GM13976 (cell line): ENCODE measurements at regions not wholly inside any gene's neighbourhood (a gene's known extent, or its start where the extent isn't known, plus 50 kb on each side); places are given as distances from the start of the nearest gene placed in this dataset.

Source experiments
- DNase-seq: peaks from one replicate; pipeline ENCODE4 v3.0.0; 2012; ENCODE audit warnings: low spot score
- in situ Hi-C: fragments of 300-500 bp; cut with MboI; formaldehyde crosslinking; loops from one replicate; pipeline ENCODE4 v1.12.0; 2022; ENCODE audit warnings: low sequenced_read_pairs, mixed read lengths, inconsistent platforms; ENCODE audit not compliant: unreplicated experiment
- TF ChIP-seq, protein P1 (sequence below): IDR thresholded peaks from 2 replicates; pipeline ENCODE4 v1.5.1; 2012; ENCODE audit warnings: borderline replicate concordance, mild to moderate bottlenecking; ENCODE audit not compliant: insufficient read depth; ENCODE audit errors: extremely low read depth, missing control alignments, control extremely low read depth

DNA sequence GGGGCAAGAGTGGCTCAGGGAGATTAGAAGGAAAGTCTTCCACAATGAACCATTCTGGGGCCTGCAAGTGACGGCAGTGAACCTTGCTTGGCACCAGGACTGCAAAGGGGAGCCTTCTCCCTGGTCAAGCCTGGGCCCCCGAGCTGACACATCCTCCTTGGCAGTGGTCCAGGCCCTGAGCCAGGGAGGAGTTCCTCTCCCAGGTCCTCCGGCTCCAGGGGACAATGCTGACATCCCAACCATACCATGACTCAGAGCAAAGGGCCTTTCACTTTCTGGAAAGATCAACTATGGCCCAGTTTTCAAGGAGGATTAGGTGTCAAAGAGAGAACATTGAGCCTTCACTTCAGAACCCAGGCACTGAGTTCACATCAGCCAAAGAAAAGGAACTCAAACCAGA, 756.5 kb upstream of the TBX3 start:
- in situ Hi-C loops = no loop called here
- no peak for DNase-seq
- TF ChIP-seq, protein P1, sequence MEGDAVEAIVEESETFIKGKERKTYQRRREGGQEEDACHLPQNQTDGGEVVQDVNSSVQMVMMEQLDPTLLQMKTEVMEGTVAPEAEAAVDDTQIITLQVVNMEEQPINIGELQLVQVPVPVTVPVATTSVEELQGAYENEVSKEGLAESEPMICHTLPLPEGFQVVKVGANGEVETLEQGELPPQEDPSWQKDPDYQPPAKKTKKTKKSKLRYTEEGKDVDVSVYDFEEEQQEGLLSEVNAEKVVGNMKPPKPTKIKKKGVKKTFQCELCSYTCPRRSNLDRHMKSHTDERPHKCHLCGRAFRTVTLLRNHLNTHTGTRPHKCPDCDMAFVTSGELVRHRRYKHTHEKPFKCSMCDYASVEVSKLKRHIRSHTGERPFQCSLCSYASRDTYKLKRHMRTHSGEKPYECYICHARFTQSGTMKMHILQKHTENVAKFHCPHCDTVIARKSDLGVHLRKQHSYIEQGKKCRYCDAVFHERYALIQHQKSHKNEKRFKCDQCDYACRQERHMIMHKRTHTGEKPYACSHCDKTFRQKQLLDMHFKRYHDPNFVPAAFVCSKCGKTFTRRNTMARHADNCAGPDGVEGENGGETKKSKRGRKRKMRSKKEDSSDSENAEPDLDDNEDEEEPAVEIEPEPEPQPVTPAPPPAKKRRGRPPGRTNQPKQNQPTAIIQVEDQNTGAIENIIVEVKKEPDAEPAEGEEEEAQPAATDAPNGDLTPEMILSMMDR = no peak

DNA sequence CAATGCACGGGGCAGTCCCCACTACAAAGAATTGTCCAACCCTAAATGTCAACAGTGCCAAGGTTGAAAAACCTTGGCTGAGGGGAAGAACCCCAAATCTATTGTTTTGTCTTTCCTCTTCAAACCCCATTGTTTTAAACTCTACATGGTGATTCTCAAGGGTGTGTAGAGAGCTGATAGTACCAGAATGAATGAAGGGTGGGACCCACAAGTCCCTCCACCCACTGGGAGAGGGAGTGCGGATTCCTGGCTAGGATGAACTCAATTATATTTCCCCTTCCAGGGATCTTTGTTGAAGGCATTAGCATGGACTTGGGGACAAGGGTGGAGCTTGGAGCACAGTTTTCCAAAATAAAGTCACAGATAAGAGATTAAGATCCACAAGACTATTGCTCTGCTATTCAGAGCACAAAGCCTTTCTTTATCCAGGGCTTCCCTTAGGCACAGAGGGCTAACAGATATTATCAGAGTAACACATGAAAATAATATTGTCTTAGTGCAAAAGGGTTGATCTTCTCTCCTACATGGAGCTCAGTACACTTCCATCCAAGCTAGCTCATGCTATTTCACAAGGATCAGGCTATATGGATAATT, 755.1 kb upstream of the TBX3 start:
- in situ Hi-C loops = no loop called here
- no peak for DNase-seq
- TF ChIP-seq, protein P1 = no peak

DNA sequence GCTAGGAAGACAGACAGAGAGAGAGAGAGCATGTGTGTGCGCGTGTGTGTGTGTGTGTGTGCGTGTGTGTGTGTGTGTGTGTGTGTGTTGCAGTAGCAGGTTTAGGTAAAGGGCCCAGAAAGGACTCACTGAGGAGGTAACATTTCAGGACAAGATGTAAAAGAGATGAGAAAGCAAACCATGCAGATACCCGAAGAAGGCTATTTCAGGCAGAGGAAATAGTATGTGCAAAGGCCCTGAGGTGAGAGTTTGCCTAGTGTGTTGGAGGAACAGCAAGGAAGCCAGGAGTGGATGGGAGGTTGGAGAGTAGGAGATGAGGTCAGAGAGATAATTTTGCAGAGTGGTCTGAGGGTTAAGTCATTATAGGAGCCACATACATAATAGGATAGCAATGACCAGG, 754.3 kb upstream of the TBX3 start:
- DNase-seq = no peak
- in situ Hi-C loops = no loop called here
- TF ChIP-seq, protein P1 = no peak

DNA sequence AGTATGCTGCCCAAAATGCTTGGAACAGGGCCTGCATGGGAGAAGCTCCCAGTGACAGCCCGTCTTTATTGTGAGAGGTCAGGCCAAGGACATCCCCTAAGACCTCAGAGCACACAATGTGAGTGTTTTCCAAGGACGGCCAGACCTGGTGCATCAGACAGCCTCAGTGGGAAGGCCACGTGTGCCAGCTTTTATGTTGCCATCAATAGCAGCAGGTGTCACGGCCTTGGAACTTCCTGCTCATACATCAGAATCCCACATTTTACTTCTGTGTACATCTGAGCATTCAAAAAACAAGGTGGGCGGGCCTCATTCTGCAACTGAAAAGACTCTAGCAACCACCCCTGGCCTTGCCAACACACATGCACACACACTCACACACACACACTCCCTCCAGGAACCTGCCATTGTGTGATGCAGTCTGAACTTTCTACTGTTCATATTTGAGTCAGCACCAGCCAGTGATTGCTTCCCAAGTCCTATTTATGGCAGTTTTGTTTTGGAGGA, 753.1 kb upstream of the TBX3 start:
- TF ChIP-seq, protein P1 = no peak
- no peak for DNase-seq
- in situ Hi-C loops = no loop called here

DNA sequence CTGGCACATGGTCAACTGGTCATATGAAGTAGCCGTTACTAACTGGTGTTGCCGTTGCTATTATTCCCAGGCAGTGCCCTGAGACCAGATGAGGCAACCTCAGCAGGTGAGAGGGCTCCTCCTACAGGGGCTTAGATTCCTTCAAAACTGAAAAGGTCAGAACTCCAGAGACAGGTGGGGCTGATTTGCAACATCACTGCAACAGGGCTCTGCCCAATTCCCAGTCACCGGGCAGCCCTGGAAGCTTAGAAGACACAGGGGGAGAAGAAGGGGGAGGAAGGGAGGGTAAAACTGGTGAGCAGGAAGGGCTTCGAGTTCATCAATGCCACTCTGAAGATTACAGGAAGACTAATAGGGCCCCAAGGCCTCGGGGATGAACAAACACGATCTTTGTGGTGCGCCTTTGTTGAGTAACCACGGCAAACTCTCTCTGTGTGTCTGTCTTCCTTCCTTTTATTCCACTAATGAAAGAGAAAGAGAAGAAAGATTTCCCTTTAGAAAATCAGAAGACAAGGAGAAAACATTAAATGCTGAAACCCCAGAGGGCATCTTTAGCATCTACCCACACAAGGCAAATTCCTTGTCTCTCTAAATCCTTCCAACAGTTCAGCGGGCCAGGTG, 749.1 kb upstream of the TBX3 start:
- TF ChIP-seq, protein P1 = no peak
- in situ Hi-C loops = no loop called here
- DNase-seq = no peak

DNA sequence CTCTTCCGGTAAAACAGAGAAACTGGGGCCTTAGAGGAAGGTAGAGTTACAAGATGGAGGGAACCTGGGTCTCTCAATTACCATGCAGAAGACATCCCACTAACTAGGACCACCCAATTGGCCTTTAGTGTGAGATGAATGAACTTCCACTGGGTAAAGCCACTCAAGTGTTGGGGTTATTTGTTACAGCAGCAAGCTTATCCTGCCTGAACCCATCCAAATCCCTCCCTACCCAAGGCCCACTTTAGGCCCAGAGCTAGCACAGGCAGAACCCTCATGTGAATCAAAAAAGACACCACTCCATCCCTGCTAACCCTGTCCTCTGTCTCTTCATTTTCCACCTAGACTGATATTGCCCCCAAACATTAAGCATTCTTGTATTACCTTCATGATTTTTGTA, 746.7 kb upstream of the TBX3 start:
- TF ChIP-seq, protein P1 = no peak
- in situ Hi-C loops = no loop called here
- no peak for DNase-seq
